K562 (cell line): ENCODE measurements at regions not wholly inside any gene's neighbourhood (a gene's known extent, or its start where the extent isn't known, plus 50 kb on each side); places are given as distances from the start of the nearest gene placed in this dataset.

Experiments used
- ATAC-seq: fragments of 200-7000 bp; cut with Tn5 transposase; 3 replicates; pipeline ENCODE4 v1.9.1; 2020; ENCODE audit warnings: moderate library complexity
- BruUV-seq: library from RNA; stranded (reverse); fragments of 400-500 nt; replicated peaks from 2 replicates; lab custom pipeline; 2021; lab: Mats Ljungman, UMichigan
- CTCF ChIA-PET: fragments of 300-600 bp; formaldehyde crosslinking; extraction: SDS; loops from one replicate; lab custom pipeline; 2021; ENCODE audit warnings: low intra/inter-chr PET ratio; lab: Yijun Ruan, JAX
- POLR2A ChIA-PET: fragments of 300-600, 350-650 bp; sonication (Branson Sonifier 250); formaldehyde crosslinking; extraction: SDS; loops from one replicate; lab custom pipeline; 2021; ENCODE audit warnings: antibody characterized with exemption, inconsistent platforms; lab: Yijun Ruan, JAX
- DNase-seq, 4 experiments: peaks; one replicate each; pipeline versions ENCODE4 v3.0.0 to v3.0.0-alpha.2; 2011 to 2018; ENCODE audit warnings: low spot score in 3 of 4, mixed read lengths in 3 of 4; ENCODE audit errors: extremely low read depth in 1 of 4
- FAIRE-seq: peaks from 2 replicates; lab custom pipeline; 2011; peaks lifted over from hg19 to GRCh38; lab: Jason Lieb, UNC
- H2AFZ ChIP-seq: 2 replicates; pipeline ENCODE4 v1.6.0; 2011; ENCODE audit warnings: low read depth, low read length, control low read depth, inconsistent platforms
- H3K27ac ChIP-seq: fragments of 200-600 bp; 3 replicates; pipeline ENCODE4 v1.8.0; 2011; ENCODE audit warnings: low read depth, mild to moderate bottlenecking, control low read depth, inconsistent platforms, low read length, moderate library complexity, mixed read lengths; ENCODE audit errors: extremely low read depth
- H3K27me3 ChIP-seq, 2 experiments: fragments of 300-600 bp in 1 of 2; 2 replicates in 1 of 2; 3 replicates in 1 of 2; pipeline versions ENCODE4 v1.6.0 to v1.8.0; 2011; ENCODE audit warnings: inconsistent platforms in 2 of 2, low read length in 2 of 2, mild to moderate bottlenecking in 1 of 2, mixed read lengths in 1 of 2, moderate library complexity in 1 of 2; ENCODE audit not compliant: control insufficient read depth in 2 of 2, insufficient read depth in 2 of 2
- H3K36me3 ChIP-seq: fragments of 300-600 bp; 3 replicates; pipeline ENCODE4 v1.8.0; 2011; ENCODE audit warnings: mild to moderate bottlenecking, low read length, inconsistent platforms; ENCODE audit not compliant: control insufficient read depth, insufficient read depth
- H3K4me1 ChIP-seq, 2 experiments: fragments of 200-600 bp in 1 of 2; replicated peaks in 1 of 2; 2 replicates in 1 of 2; 3 replicates in 1 of 2; pipeline versions ENCODE4 v1.5.1 to v1.8.0; 2011; ENCODE audit warnings: inconsistent platforms in 2 of 2, low read length in 2 of 2, mild to moderate bottlenecking in 1 of 2, mixed read lengths in 1 of 2, moderate library complexity in 1 of 2; ENCODE audit not compliant: control insufficient read depth in 2 of 2, insufficient read depth in 2 of 2
- H3K4me2 ChIP-seq: 2 replicates; pipeline ENCODE4 v1.6.1; 2011; ENCODE audit warnings: low read length, control low read depth, inconsistent platforms, mixed read lengths; ENCODE audit not compliant: insufficient read depth
- H3K4me3 ChIP-seq: fragments of 200-600 bp; sonication (generic), shearing (Covaris generic); 2 replicates; pipeline ENCODE4 v1.5.1; 2016; ENCODE audit warnings: control low read depth, inconsistent platforms
- H3K79me2 ChIP-seq: fragments of 200-600 bp; 3 replicates; pipeline ENCODE4 v1.8.0; 2011; ENCODE audit warnings: low read length, inconsistent platforms; ENCODE audit not compliant: control insufficient read depth, insufficient read depth
- H3K9ac ChIP-seq, 2 experiments: 2 replicates each; pipeline versions ENCODE4 v1.6.0 to v1.6.1; 2011; ENCODE audit warnings: low read depth in 2 of 2, low read length in 2 of 2, control low read depth in 1 of 2, inconsistent platforms in 1 of 2, mild to moderate bottlenecking in 1 of 2, mixed read lengths in 1 of 2; ENCODE audit not compliant: insufficient read depth in 1 of 2
- H3K9me1 ChIP-seq: one replicate; pipeline ENCODE4 v1.6.0; 2011; ENCODE audit warnings: inconsistent platforms, mild to moderate bottlenecking, low read length, moderate library complexity; ENCODE audit not compliant: control insufficient read depth, insufficient read depth
- H3K9me3 ChIP-seq: replicated peaks from 2 replicates; pipeline ENCODE4 v1.5.1; 2011; ENCODE audit warnings: low read depth, low read length, inconsistent platforms; ENCODE audit not compliant: control insufficient read depth, insufficient read depth
- H4K20me1 ChIP-seq: replicated peaks from 2 replicates; pipeline ENCODE4 v1.6.1; 2011; ENCODE audit warnings: low read length, inconsistent platforms, mixed read lengths; ENCODE audit not compliant: control insufficient read depth, insufficient read depth
- CBFA2T3 ChIP-seq: fragments of 450-650 bp; IDR thresholded peaks from 2 replicates; pipeline ENCODE4 v1.6.1; 2017
- HEY1 ChIP-seq: fragments of 250-450 bp; sonication (Bioruptor Pico); IDR thresholded peaks from 2 replicates; pipeline ENCODE4 v1.5.0; 2020; ENCODE audit warnings: mild to moderate bottlenecking, moderate library complexity, borderline replicate concordance
- HMG20B ChIP-seq: fragments of 250-450 bp; sonication (Bioruptor Pico); IDR thresholded peaks from 2 replicates; pipeline ENCODE4 v1.5.0; 2021; ENCODE audit warnings: mild to moderate bottlenecking
- HNRNPK ChIP-seq: fragments of 200-400 bp; formaldehyde crosslinking; IDR thresholded peaks from one replicate; pipeline ENCODE4 v1.6.1; 2018; ENCODE audit warnings: mild to moderate bottlenecking, low read depth, low read length; ENCODE audit not compliant: poor library complexity, severe bottlenecking
- PRDM10 ChIP-seq: fragments of 450-650 bp; IDR thresholded peaks from 2 replicates; pipeline ENCODE4 v1.6.1; 2018; ENCODE audit not compliant: partially characterized antibody
- RBM25 ChIP-seq: fragments of 200-400 bp; formaldehyde crosslinking; IDR thresholded peaks from 2 replicates; pipeline ENCODE4 v1.6.1; 2018; ENCODE audit warnings: low read length, low read depth, moderate library complexity; ENCODE audit not compliant: severe bottlenecking
- ZNF146 ChIP-seq: IDR thresholded peaks from one replicate; pipeline ENCODE4 v1.6.1; 2018; ENCODE audit warnings: missing compliant biosample characterization; ENCODE audit not compliant: unreplicated experiment
- ZNF395 ChIP-seq: fragments of 200-800 bp; sonication (Bioruptor generic); IDR thresholded peaks from 2 replicates; pipeline ENCODE4 v1.6.1; 2017; ENCODE audit warnings: missing genetic modification characterization, missing compliant biosample characterization
- ZNF41 ChIP-seq: fragments of 250-450 bp; sonication (Bioruptor Pico); conservative IDR thresholded peaks from 2 replicates; pipeline ENCODE4 v1.4.0; 2020; ENCODE audit warnings: mild to moderate bottlenecking
- ZNF780A ChIP-seq: fragments of 250-450 bp; sonication (Bioruptor Pico); IDR thresholded peaks from 2 replicates; pipeline ENCODE4 v1.5.0; 2021; ENCODE audit warnings: mild to moderate bottlenecking
- WGBS: fragments of 100-300 bp; shearing (Covaris generic); methylation state at CpG from one replicate; pipeline ENCODE4 v1.1.6; 2016; ENCODE audit warnings: low coverage, mixed read lengths; ENCODE audit not compliant: insufficient coverage; ENCODE audit errors: missing lambda C conversion rate; 5-methylcytosine and 5-hydroxymethylcytosine counted together
- in situ Hi-C: fragments of 300-500 bp; cut with MboI; formaldehyde crosslinking; loops from 4 replicates; pipeline ENCODE4 v1.15.0; 2018; ENCODE audit warnings: inconsistent platforms, mixed read lengths
- intact Hi-C: fragments of 100-400 bp; cut with micrococcal nuclease; formaldehyde crosslinking; loops from 2 replicates; pipeline ENCODE4 v1.14.2; 2022
- TF ChIP-seq, protein P1 (sequence below), 2 experiments: fragments of 450-650 bp in 1 of 2; IDR thresholded peaks; 2 replicates each; pipeline ENCODE4 v1.6.1; 2011 to 2017; ENCODE audit warnings: low read depth in 2 of 2, antibody characterized with exemption in 1 of 2, borderline replicate concordance in 1 of 2, low read length in 1 of 2, mild to moderate bottlenecking in 1 of 2, mixed read lengths in 1 of 2; ENCODE audit not compliant: control insufficient read depth in 1 of 2
- TF ChIP-seq, protein P2 (sequence below): fragments of 450-650 bp; formaldehyde crosslinking; IDR thresholded peaks from 2 replicates; pipeline ENCODE4 v1.4.0; 2020; ENCODE audit warnings: mild to moderate bottlenecking, moderate library complexity

GRCh38 chr4:81611221-81611620, 139.5 kb upstream of the RASGEF1B start:
- no TSS peak for BruUV-seq
- Histone ChIP-seq H3K36me3 (no peaks in the 10 kb centered on the region), H3K79me2 (no peaks in the 10 kb centered on the region), H3K4me1 (no peaks in the 10 kb centered on the region), H3K27me3 (no peaks in the 10 kb centered on the region; a peak in 1 of 5 replicates), H3K9me3 (no peaks in the 10 kb centered on the region), H3K4me2 (no peak overlapping the region), H4K20me1 (no peaks in the 10 kb centered on the region), H3K9ac (no peak overlapping the region), H3K27ac (no peak overlapping the region), H2AFZ (no peak overlapping the region), H3K4me3 (no peak overlapping the region), H3K9me1 (no peaks in the 10 kb centered on the region)
- WGBS: 2% methylated on average over 3 of the region's 3 CpGs
- ATAC-seq (no peak), DNase-seq (no peak), FAIRE-seq (no peak)
- intact Hi-C loops: no loop called here
- CTCF ChIA-PET: no interaction called here
- in situ Hi-C loops: no loop called here
- POLR2A ChIA-PET: interaction anchor here (0.9 kb wide), 1 partner anchor 11 kb away, joined by 3 read pairs; no protein-coding TSS in a partner anchor
- no peak for TF ChIP-seq HNRNPK
- TF ChIP-seq ZNF780A (CRISPR knock-in tag): no peak
- TF ChIP-seq, protein P1, sequence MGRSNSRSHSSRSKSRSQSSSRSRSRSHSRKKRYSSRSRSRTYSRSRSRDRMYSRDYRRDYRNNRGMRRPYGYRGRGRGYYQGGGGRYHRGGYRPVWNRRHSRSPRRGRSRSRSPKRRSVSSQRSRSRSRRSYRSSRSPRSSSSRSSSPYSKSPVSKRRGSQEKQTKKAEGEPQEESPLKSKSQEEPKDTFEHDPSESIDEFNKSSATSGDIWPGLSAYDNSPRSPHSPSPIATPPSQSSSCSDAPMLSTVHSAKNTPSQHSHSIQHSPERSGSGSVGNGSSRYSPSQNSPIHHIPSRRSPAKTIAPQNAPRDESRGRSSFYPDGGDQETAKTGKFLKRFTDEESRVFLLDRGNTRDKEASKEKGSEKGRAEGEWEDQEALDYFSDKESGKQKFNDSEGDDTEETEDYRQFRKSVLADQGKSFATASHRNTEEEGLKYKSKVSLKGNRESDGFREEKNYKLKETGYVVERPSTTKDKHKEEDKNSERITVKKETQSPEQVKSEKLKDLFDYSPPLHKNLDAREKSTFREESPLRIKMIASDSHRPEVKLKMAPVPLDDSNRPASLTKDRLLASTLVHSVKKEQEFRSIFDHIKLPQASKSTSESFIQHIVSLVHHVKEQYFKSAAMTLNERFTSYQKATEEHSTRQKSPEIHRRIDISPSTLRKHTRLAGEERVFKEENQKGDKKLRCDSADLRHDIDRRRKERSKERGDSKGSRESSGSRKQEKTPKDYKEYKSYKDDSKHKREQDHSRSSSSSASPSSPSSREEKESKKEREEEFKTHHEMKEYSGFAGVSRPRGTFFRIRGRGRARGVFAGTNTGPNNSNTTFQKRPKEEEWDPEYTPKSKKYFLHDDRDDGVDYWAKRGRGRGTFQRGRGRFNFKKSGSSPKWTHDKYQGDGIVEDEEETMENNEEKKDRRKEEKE (IDR thresholded peaks at IDR 0.05; ENCODE audit: borderline replicate concordance in 1 of 2, control insufficient read depth in 1 of 2, low read depth in 2 of 2, low read length in 1 of 2): no peak
- no peak for TF ChIP-seq ZNF41 (CRISPR knock-in tag)
- TF ChIP-seq, protein P2, sequence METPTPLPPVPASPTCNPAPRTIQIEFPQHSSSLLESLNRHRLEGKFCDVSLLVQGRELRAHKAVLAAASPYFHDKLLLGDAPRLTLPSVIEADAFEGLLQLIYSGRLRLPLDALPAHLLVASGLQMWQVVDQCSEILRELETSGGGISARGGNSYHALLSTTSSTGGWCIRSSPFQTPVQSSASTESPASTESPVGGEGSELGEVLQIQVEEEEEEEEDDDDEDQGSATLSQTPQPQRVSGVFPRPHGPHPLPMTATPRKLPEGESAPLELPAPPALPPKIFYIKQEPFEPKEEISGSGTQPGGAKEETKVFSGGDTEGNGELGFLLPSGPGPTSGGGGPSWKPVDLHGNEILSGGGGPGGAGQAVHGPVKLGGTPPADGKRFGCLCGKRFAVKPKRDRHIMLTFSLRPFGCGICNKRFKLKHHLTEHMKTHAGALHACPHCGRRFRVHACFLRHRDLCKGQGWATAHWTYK (CRISPR knock-in tag): no peak
- no peak for TF ChIP-seq HMG20B (CRISPR knock-in tag)
- no peak for TF ChIP-seq PRDM10
- no peak for TF ChIP-seq CBFA2T3
- TF ChIP-seq RBM25: no peak
- TF ChIP-seq HEY1 (CRISPR knock-in tag): no peak
- no peak for TF ChIP-seq ZNF395 (CRISPR knock-in tag)
- no peak for TF ChIP-seq ZNF146
